ENCODE measurements at regions not wholly inside any gene's neighbourhood (a gene's known extent, or its start where the extent isn't known, plus 50 kb on each side); places are given as distances from the start of the nearest gene placed in this dataset.

DNA sequence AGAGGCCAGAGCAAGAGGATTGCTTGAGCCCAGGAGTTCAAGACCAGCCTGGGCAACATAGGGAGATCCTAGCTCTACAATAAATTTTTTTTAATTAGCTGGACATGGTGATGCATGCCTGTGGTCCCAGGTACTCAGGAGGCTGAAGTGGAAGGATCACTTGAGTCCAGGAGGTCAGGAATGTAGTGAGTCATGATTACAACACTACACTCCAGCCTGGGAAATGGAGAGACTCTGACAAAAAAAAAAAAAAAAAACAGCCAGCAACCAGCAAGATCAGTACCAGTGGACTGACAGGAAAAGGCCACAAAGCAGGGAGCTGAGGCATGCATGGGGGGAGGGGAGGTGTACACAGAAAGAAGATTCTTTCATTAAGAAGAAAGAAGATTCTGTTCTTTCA, 52.7 kb upstream of the RFXAP start:
- H3K4ac ChIP-seq (replicated peaks; ENCODE audit: insufficient read length, low read depth, low read length): no peak overlapping the region
- H2BK15ac ChIP-seq (ENCODE audit: low read length): no peak overlapping the region
- H3K4me3 ChIP-seq (ENCODE audit: extremely low read depth in 1 of 4, insufficient read depth in 2 of 4, low read depth in 3 of 4, low read length in 4 of 4): no peak overlapping the region
- no peak overlapping the region for H3K4me2 ChIP-seq (ENCODE audit: insufficient read depth in 1 of 2, low read depth in 2 of 2, low read length in 2 of 2)
- H3K18ac ChIP-seq (ENCODE audit: extremely low read depth, low read length): no peak overlapping the region
- no peak overlapping the region for H4K91ac ChIP-seq (replicated peaks; ENCODE audit: insufficient read length, low read length)
- H3K9me3 ChIP-seq (ENCODE audit: insufficient read depth in 2 of 2, low read depth in 1 of 2, low read length in 1 of 2): peaks cover 0 to 3% of the 10 kb centered on the region in 2 experiments; a peak in 1 of 4 replicates
- DNase-seq (ENCODE audit: low read depth in 1 of 2, low spot score in 2 of 2) (no peak), FAIRE-seq (no peak)
- no peaks in the 10 kb centered on the region for H3K79me2 ChIP-seq (ENCODE audit: control insufficient read depth in 1 of 2, insufficient read depth in 2 of 2, low read length in 2 of 2)
- H3K14ac ChIP-seq (ENCODE audit: insufficient read length): no peak overlapping the region
- H4K8ac ChIP-seq (ENCODE audit: extremely low read depth, insufficient read depth, low read length): no peak overlapping the region
- H4K5ac ChIP-seq (ENCODE audit: insufficient read length, low read depth, low read length): no peak overlapping the region
- no peak overlapping the region for H2BK20ac ChIP-seq (ENCODE audit: low read length)
- H3K56ac ChIP-seq (replicated peaks; ENCODE audit: insufficient read length, low read depth, low read length): no peak overlapping the region
- no peak overlapping the region for H2AFZ ChIP-seq (ENCODE audit: low read length)
- ChIA-PET POLR2A (ENCODE audit: partially characterized antibody) (interaction anchor here (1.0 kb wide), 1 partner anchor 9 kb away, joined by 3 read pairs; no protein-coding TSS in a partner anchor), CTCF (ENCODE audit: partially characterized antibody) (no interaction called here)
- no peak overlapping the region for H2AK5ac ChIP-seq (ENCODE audit: low read depth, low read length)
- TF ChIP-seq JUND (IDR thresholded peaks at IDR 0.05; ENCODE audit: low read length): 0 out of 2 replicates have a peak, but pooled peaks have one; percentile 28
- TF ChIP-seq CBX8 (IDR thresholded peaks at IDR 0.05; ENCODE audit: borderline replicate concordance, low read depth, low read length): no peak
- TF ChIP-seq, protein P1, sequence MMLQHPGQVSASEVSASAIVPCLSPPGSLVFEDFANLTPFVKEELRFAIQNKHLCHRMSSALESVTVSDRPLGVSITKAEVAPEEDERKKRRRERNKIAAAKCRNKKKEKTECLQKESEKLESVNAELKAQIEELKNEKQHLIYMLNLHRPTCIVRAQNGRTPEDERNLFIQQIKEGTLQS (IDR thresholded peaks at IDR 0.05; ENCODE audit: insufficient read depth, low read depth, low read length): no peak
- H2BK120ac ChIP-seq (replicated peaks; ENCODE audit: low read depth, low read length): no peak overlapping the region
- H3K4me1 ChIP-seq (replicated peaks in 1 of 4; ENCODE audit: control insufficient read depth in 3 of 4, insufficient read depth in 4 of 4, low read length in 3 of 4): peaks cover 0 to 5% (median 0%) of the 10 kb centered on the region in 4 experiments; a peak in 2 of 7 replicates
- H3K23ac ChIP-seq (ENCODE audit: insufficient read length): no peak overlapping the region
- no peaks in the 10 kb centered on the region for H3K36me3 ChIP-seq (ENCODE audit: control insufficient read depth in 2 of 4, insufficient read depth in 4 of 4, low read length in 3 of 4)
- H4K20me1 ChIP-seq (replicated peaks in 1 of 2; ENCODE audit: control insufficient read depth in 1 of 2, insufficient read depth in 2 of 2, low read length in 2 of 2): no peaks in the 10 kb centered on the region
- H3K79me1 ChIP-seq (ENCODE audit: low read depth, low read length): no peaks in the 10 kb centered on the region
- H3K23me2 ChIP-seq (ENCODE audit: low read depth, low read length): no peaks in the 10 kb centered on the region
- no peak overlapping the region for H2BK5ac ChIP-seq (ENCODE audit: low read depth, low read length)
- H3K27me3 ChIP-seq (replicated peaks in 1 of 4; ENCODE audit: control insufficient read depth in 3 of 4, extremely low read depth in 1 of 4, insufficient read depth in 3 of 4, low read length in 3 of 4): no peaks in the 10 kb centered on the region
- H2BK12ac ChIP-seq (ENCODE audit: low read depth, low read length): no peak overlapping the region
- H3K27ac ChIP-seq (ENCODE audit: low read depth, low read length): no peak overlapping the region
- H3K9ac ChIP-seq (replicated peaks in 1 of 4; ENCODE audit: extremely low read depth in 1 of 4, low read depth in 3 of 4, low read length in 3 of 4): no peak overlapping the region

Measured in H1 (cell line).